ENCODE measurements at regions not wholly inside any gene's neighbourhood (a gene's known extent, or its start where the extent isn't known, plus 50 kb on each side); places are given as distances from the start of the nearest gene placed in this dataset.
A peak's percentile ranks its signal among the peaks of the same experiment; 100 is the strongest.

- TF ChIP-seq TGIF2 (CRISPR knock-in tag; IDR thresholded peaks at IDR 0.05) (no peak), SP1 (IDR thresholded peaks at IDR 0.05) (no peak), SP1 (CRISPR knock-in tag; IDR thresholded peaks at IDR 0.05) (no peak), NR0B2 (CRISPR knock-in tag; IDR thresholded peaks at IDR 0.05) (no peak), RBAK (CRISPR knock-in tag; IDR thresholded peaks at IDR 0.05) (no peak), ZNF44 (CRISPR knock-in tag; IDR thresholded peaks at IDR 0.05) (no peak), NR1H2 (CRISPR knock-in tag; IDR thresholded peaks at IDR 0.05; ENCODE audit: borderline replicate concordance, low read depth) (no peak), JUND (CRISPR knock-in tag; IDR thresholded peaks at IDR 0.05) (no peak), ZNF33B (CRISPR knock-in tag; IDR thresholded peaks at IDR 0.05) (no peak), ZNF33A (CRISPR knock-in tag; IDR thresholded peaks at IDR 0.05; ENCODE audit: borderline replicate concordance) (no peak), HNRNPH1 (optimal IDR thresholded peaks at IDR 0.05; ENCODE audit: low read depth, low read length) (no peak), ZNF224 (CRISPR knock-in tag; IDR thresholded peaks at IDR 0.05) (no peak), ZNF740 (CRISPR knock-in tag; IDR thresholded peaks at IDR 0.05) (peak; percentile 47; the same call in 1 of the 2 replicates), ZNF800 (CRISPR knock-in tag; IDR thresholded peaks at IDR 0.05) (no peak), SP2 (CRISPR knock-in tag; IDR thresholded peaks at IDR 0.05) (no peak), CBX2 (IDR thresholded peaks at IDR 0.05; ENCODE audit: low read depth, low read length) (peak; percentile 55; the same call in 1 of the 2 replicates), CBX2 (CRISPR knock-in tag; IDR thresholded peaks at IDR 0.05; ENCODE audit: low read depth) (no peak), NR2F1 (CRISPR knock-in tag; IDR thresholded peaks at IDR 0.05) (peak in 1 of 2 experiments; percentile 6; a peak in 1 of 4 replicates), MED8 (CRISPR knock-in tag; IDR thresholded peaks at IDR 0.05; ENCODE audit: insufficient replicate concordance) (no peak), ESRRA (CRISPR knock-in tag; IDR thresholded peaks at IDR 0.05; ENCODE audit: low read depth) (0 out of 2 replicates have a peak, but pooled peaks have one; percentile 23), ZBTB7B (CRISPR knock-in tag; IDR thresholded peaks at IDR 0.05) (peak; percentile 16), MXD3 (CRISPR knock-in tag; IDR thresholded peaks at IDR 0.05) (peak; percentile 35; the same call in 1 of the 2 replicates), JARID2 (CRISPR knock-in tag; IDR thresholded peaks at IDR 0.05; ENCODE audit: insufficient replicate concordance) (no peak), DMAP1 (CRISPR knock-in tag; IDR thresholded peaks at IDR 0.05) (0 out of 2 replicates have a peak, but pooled peaks have one; percentile 22), PCBP1 (IDR thresholded peaks at IDR 0.05; ENCODE audit: borderline replicate concordance, low read depth, low read length) (0 out of 2 replicates have a peak, but pooled peaks have one; percentile 41), TAF15 (IDR thresholded peaks at IDR 0.05; ENCODE audit: low read depth, low read length, poor library complexity, severe bottlenecking) (no peak), ZFP36L1 (CRISPR knock-in tag; IDR thresholded peaks at IDR 0.05) (no peak), RBFOX2 (IDR thresholded peaks at IDR 0.05; ENCODE audit: low read depth, low read length) (no peak), KDM4B (CRISPR knock-in tag; IDR thresholded peaks at IDR 0.05) (no peak), ZNF839 (CRISPR knock-in tag; IDR thresholded peaks at IDR 0.05; ENCODE audit: borderline replicate concordance) (no peak)
These were observed 59.3 kb upstream of the COMTD1 start (continued) for GRCh38 chr10:75294866-75295701.

Data from HepG2 (cell line).